ENCODE measurements at regions not wholly inside any gene's neighbourhood (a gene's known extent, or its start where the extent isn't known, plus 50 kb on each side); places are given as distances from the start of the nearest gene placed in this dataset.

DNA sequence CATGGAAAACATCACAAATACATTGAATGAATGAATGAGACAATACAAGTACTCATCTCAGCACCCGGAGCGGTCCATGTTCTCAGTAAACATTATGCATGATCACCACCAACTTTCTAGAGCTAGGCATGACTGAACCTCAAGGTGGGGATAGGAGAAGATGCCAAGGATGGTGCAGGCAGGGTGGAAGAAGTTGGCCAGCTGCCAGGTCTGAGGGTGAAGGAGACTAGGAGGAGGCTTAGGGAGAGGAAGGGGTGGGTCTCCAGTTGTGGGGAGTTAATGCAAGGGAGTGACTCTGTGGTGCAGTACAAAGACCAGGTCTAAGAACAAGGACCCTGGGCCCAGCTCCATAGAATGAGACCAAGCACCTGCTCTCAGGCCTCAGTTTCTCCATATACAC, 91.7 kb downstream of the MATN1 start:
- TF ChIP-seq SP1 (IDR thresholded peaks at IDR 0.05) (no peak), ARNT (IDR thresholded peaks at IDR 0.05) (no peak), BHLHE40 (IDR thresholded peaks at IDR 0.05; ENCODE audit: borderline replicate concordance) (no peak), LEF1 (IDR thresholded peaks at IDR 0.05; ENCODE audit: borderline replicate concordance) (no peak), ZNF384 (IDR thresholded peaks at IDR 0.05) (no peak)
